HEK293T (cell line): ENCODE measurements at regions not wholly inside any gene's neighbourhood (a gene's known extent, or its start where the extent isn't known, plus 50 kb on each side); places are given as distances from the start of the nearest gene placed in this dataset.

Source experiments
- ARNT ChIP-seq: fragments of 450-650 bp; IDR thresholded peaks from 2 replicates; pipeline ENCODE4 v1.6.1; 2017; ENCODE audit warnings: mild to moderate bottlenecking
- BHLHE40 ChIP-seq: fragments of 450-650 bp; IDR thresholded peaks from 2 replicates; pipeline ENCODE4 v1.6.1; 2016; ENCODE audit warnings: mild to moderate bottlenecking, moderate library complexity, borderline replicate concordance
- CTBP1 ChIP-seq: fragments of 450-650 bp; IDR thresholded peaks from 2 replicates; pipeline ENCODE4 v1.6.1; 2016; ENCODE audit warnings: borderline replicate concordance
- ELF4 ChIP-seq: fragments of 450-650 bp; IDR thresholded peaks from 2 replicates; pipeline ENCODE4 v1.6.1; 2017; ENCODE audit warnings: antibody characterized with exemption
- FOXA1 ChIP-seq: fragments of 450-650 bp; IDR thresholded peaks from 2 replicates; pipeline ENCODE4 v1.6.1; 2016; ENCODE audit warnings: mild to moderate bottlenecking
- FOXK2 ChIP-seq: fragments of 450-650 bp; IDR thresholded peaks from 2 replicates; pipeline ENCODE4 v1.6.1; 2016; ENCODE audit warnings: mild to moderate bottlenecking
- FOXM1 ChIP-seq: fragments of 450-650 bp; IDR thresholded peaks from 2 replicates; pipeline ENCODE4 v1.6.1; 2017; ENCODE audit warnings: mild to moderate bottlenecking, borderline replicate concordance
- HDGF ChIP-seq: fragments of 450-650 bp; IDR thresholded peaks from 2 replicates; pipeline ENCODE4 v1.6.1; 2017; ENCODE audit warnings: antibody characterized with exemption, borderline replicate concordance
- NFRKB ChIP-seq: fragments of 450-650 bp; IDR thresholded peaks from 2 replicates; pipeline ENCODE4 v1.6.1; 2016; ENCODE audit warnings: mild to moderate bottlenecking, moderate library complexity
- SP1 ChIP-seq: fragments of 450-650 bp; IDR thresholded peaks from 2 replicates; pipeline ENCODE4 v1.6.1; 2017
- SUZ12 ChIP-seq: fragments of 450-650 bp; IDR thresholded peaks from 2 replicates; pipeline ENCODE4 v1.6.1; 2016; ENCODE audit warnings: mild to moderate bottlenecking
- TARDBP ChIP-seq: fragments of 450-650 bp; IDR thresholded peaks from 2 replicates; pipeline ENCODE4 v1.6.1; 2016
- ZNF384 ChIP-seq: fragments of 450-650 bp; IDR thresholded peaks from 2 replicates; pipeline ENCODE4 v1.6.1; 2016
- TF ChIP-seq, protein P1 (sequence below): fragments of 450-650 bp; IDR thresholded peaks from 2 replicates; pipeline ENCODE4 v1.6.1; 2016

DNA sequence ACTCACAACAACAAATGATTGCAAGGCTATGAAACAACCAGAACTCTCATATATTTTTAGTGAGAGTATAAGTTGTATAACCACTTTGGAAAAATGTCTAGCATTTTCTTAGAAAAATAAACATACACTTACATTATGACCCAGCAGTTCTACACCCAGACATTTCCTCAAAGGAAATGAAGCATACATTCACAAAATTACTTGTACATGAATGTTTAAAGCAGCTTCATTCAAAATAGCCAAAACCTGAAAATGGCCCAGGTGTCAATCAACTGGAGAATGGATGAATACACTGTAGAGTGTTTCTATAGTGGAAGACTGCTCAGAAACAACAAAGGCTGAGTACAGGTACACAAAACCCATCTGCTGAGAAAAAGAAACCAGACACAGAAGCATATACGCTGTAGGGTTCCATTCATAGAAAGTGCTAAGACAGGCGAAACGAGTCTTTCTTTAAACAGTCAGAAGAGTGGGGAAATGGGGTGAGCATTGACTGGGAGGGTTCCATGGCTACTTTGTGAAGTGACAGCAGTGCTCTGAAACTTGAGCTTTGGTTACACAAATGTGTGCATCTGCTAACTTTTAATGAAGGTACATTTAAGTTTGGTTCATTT lies 799.0 kb downstream of the DCDC2C start:
- TF ChIP-seq TARDBP: no peak
- no peak for TF ChIP-seq FOXK2
- no peak for TF ChIP-seq SP1
- TF ChIP-seq, protein P1, sequence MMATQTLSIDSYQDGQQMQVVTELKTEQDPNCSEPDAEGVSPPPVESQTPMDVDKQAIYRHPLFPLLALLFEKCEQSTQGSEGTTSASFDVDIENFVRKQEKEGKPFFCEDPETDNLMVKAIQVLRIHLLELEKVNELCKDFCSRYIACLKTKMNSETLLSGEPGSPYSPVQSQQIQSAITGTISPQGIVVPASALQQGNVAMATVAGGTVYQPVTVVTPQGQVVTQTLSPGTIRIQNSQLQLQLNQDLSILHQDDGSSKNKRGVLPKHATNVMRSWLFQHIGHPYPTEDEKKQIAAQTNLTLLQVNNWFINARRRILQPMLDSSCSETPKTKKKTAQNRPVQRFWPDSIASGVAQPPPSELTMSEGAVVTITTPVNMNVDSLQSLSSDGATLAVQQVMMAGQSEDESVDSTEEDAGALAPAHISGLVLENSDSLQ: no peak
- no peak for TF ChIP-seq BHLHE40
- no peak for TF ChIP-seq ELF4
- TF ChIP-seq SUZ12: no peak
- no peak for TF ChIP-seq ZNF384
- no peak for TF ChIP-seq CTBP1
- TF ChIP-seq FOXM1: no peak
- no peak for TF ChIP-seq NFRKB
- TF ChIP-seq ARNT: no peak
- no peak for TF ChIP-seq FOXA1
- TF ChIP-seq HDGF: no peak
